KMS-11 (cell line): ENCODE measurements at regions not wholly inside any gene's neighbourhood (a gene's known extent, or its start where the extent isn't known, plus 50 kb on each side); places are given as distances from the start of the nearest gene placed in this dataset.

ENCODE experiments used
- H2AFZ ChIP-seq: fragments of 200-600 bp; sonication (generic); 2 replicates; pipeline ENCODE4 v1.6.1; 2016; ENCODE audit warnings: antibody characterized with exemption, mixed run types, low read depth
- H3K27ac ChIP-seq: fragments of 200-600 bp; sonication (generic); 2 replicates; pipeline ENCODE4 v1.6.1; 2016; ENCODE audit warnings: mild to moderate bottlenecking, mixed run types
- H3K27me3 ChIP-seq: fragments of 200-600 bp; sonication (generic); 2 replicates; pipeline ENCODE4 v1.6.1; 2017; ENCODE audit warnings: mild to moderate bottlenecking, low read depth, mixed run types, moderate library complexity; ENCODE audit not compliant: insufficient read depth
- H3K36me3 ChIP-seq: fragments of 200-600 bp; sonication (generic); 2 replicates; pipeline ENCODE4 v1.6.1; 2017; ENCODE audit warnings: mild to moderate bottlenecking, mixed run types; ENCODE audit not compliant: insufficient read depth
- H3K4me1 ChIP-seq: fragments of 200-600 bp; sonication (generic); 2 replicates; pipeline ENCODE4 v1.6.1; 2016; ENCODE audit warnings: mild to moderate bottlenecking, low read depth, mixed run types; ENCODE audit not compliant: poor library complexity, severe bottlenecking
- H3K4me2 ChIP-seq: fragments of 200-600 bp; sonication (generic); 2 replicates; pipeline ENCODE4 v1.7.0; 2016; ENCODE audit warnings: mild to moderate bottlenecking, mixed run types
- H3K4me3 ChIP-seq: fragments of 200-600 bp; sonication (generic); IDR thresholded peaks from 2 replicates; pipeline ENCODE4 v1.6.1; 2017; ENCODE audit warnings: low read depth, low read length, mixed read lengths; ENCODE audit not compliant: insufficient read depth
- H3K79me2 ChIP-seq: fragments of 200-600 bp; sonication (generic); 2 replicates; pipeline ENCODE4 v1.6.1; 2016; ENCODE audit warnings: low read depth, mixed run types; ENCODE audit not compliant: insufficient read depth
- H3K9ac ChIP-seq: fragments of 200-600 bp; sonication (generic); 2 replicates; pipeline ENCODE4 v1.6.1; 2016; ENCODE audit warnings: mild to moderate bottlenecking, mixed run types
- H4K20me1 ChIP-seq: fragments of 200-600 bp; sonication (generic); 2 replicates; pipeline ENCODE4 v1.6.1; 2016; ENCODE audit warnings: mild to moderate bottlenecking, mixed run types; ENCODE audit not compliant: insufficient read depth
- CTCF ChIP-seq: fragments of 200-600 bp; sonication (generic); conservative IDR thresholded peaks from 2 replicates; pipeline ENCODE4 v1.6.1; 2017; ENCODE audit warnings: low read depth, mild to moderate bottlenecking, antibody characterized with exemption, low read length, moderate library complexity, mixed read lengths

- Histone ChIP-seq H3K4me2 (peak overlapping the region; percentile 95), H3K27me3 (no peaks in the 10 kb centered on the region), H3K27ac (peak overlapping the region; percentile 83), H3K4me1 (peaks cover 53% of the 10 kb centered on the region), H3K9ac (peak overlapping the region; percentile 49), H4K20me1 (no peaks in the 10 kb centered on the region), H3K36me3 (no peaks in the 10 kb centered on the region), H2AFZ (peak overlapping the region; percentile 62), H3K79me2 (no peaks in the 10 kb centered on the region), H3K4me3 (peak overlapping the region; percentile 68)
- TF ChIP-seq CTCF: no peak
These were observed 324.0 kb downstream of the DIPK2A start for GRCh38 chr3:144295613-144296012.

- TF ChIP-seq CTCF: no peak
- peaks cover 53% of the 10 kb centered on the region for H3K4me1 ChIP-seq
- H3K36me3 ChIP-seq: no peaks in the 10 kb centered on the region
- H4K20me1 ChIP-seq: no peaks in the 10 kb centered on the region
- no peaks in the 10 kb centered on the region for H3K79me2 ChIP-seq
- no peak overlapping the region for H3K9ac ChIP-seq
- no peak overlapping the region for H2AFZ ChIP-seq
- H3K4me2 ChIP-seq: peak overlapping the region; percentile 95; the same call in 1 of the 2 replicates
- H3K27ac ChIP-seq: peak overlapping the region; percentile 83; the same call in 1 of the 2 replicates
- no peaks in the 10 kb centered on the region for H3K27me3 ChIP-seq
- no peak overlapping the region for H3K4me3 ChIP-seq
These were observed 325.2 kb downstream of the DIPK2A start for GRCh38 chr3:144296808-144297207.

DNA sequence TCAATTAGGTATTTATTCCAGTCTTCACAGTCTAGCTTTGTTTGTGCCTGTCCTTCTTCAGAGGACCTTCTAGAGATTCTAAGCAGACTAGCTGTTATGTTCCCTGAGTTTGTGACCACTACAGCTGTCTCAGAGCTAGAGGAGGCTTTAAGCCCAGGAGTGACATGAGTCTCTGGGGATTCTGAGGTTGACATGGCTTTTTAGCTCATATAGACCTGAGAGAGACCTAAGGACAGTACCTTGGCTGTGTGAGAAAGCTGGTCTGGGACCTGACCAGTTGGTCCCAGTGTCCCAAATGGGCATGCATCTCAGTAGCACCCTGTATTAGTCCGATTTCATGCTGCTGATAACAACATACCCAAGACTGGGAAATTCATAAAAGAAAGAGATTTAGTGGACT, 330.2 kb downstream of the DIPK2A start:
- Histone ChIP-seq H3K27me3 (no peaks in the 10 kb centered on the region), H3K79me2 (no peaks in the 10 kb centered on the region), H2AFZ (no peak overlapping the region), H3K9ac (no peak overlapping the region), H3K4me2 (no peak overlapping the region), H3K36me3 (no peaks in the 10 kb centered on the region), H3K27ac (no peak overlapping the region), H3K4me3 (no peak overlapping the region), H4K20me1 (no peaks in the 10 kb centered on the region), H3K4me1 (peaks cover 10% of the 10 kb centered on the region)
- TF ChIP-seq CTCF: no peak

- Histone ChIP-seq H3K27ac (no peak overlapping the region), H3K79me2 (no peaks in the 10 kb centered on the region), H3K27me3 (no peaks in the 10 kb centered on the region), H2AFZ (no peak overlapping the region), H3K36me3 (no peaks in the 10 kb centered on the region), H3K4me2 (no peak overlapping the region), H3K9ac (no peak overlapping the region), H4K20me1 (no peaks in the 10 kb centered on the region), H3K4me3 (no peak overlapping the region), H3K4me1 (peaks cover 3% of the 10 kb centered on the region)
- no peak for TF ChIP-seq CTCF
These were observed 336.3 kb downstream of the DIPK2A start for GRCh38 chr3:144307951-144308350.
